RCC 7860 (cell line): ENCODE measurements at regions not wholly inside any gene's neighbourhood (a gene's known extent, or its start where the extent isn't known, plus 50 kb on each side); places are given as distances from the start of the nearest gene placed in this dataset.
A peak's percentile ranks its signal among the peaks of the same experiment; 100 is the strongest.

Source experiments
- DNase-seq: peaks from one replicate; pipeline ENCODE4 v3.0.0-alpha.2; 2015; ENCODE audit warnings: low spot score
- FAIRE-seq: peaks from 2 replicates; lab custom pipeline; 2012; peaks lifted over from hg19 to GRCh38; lab: Jason Lieb, UNC

DNA sequence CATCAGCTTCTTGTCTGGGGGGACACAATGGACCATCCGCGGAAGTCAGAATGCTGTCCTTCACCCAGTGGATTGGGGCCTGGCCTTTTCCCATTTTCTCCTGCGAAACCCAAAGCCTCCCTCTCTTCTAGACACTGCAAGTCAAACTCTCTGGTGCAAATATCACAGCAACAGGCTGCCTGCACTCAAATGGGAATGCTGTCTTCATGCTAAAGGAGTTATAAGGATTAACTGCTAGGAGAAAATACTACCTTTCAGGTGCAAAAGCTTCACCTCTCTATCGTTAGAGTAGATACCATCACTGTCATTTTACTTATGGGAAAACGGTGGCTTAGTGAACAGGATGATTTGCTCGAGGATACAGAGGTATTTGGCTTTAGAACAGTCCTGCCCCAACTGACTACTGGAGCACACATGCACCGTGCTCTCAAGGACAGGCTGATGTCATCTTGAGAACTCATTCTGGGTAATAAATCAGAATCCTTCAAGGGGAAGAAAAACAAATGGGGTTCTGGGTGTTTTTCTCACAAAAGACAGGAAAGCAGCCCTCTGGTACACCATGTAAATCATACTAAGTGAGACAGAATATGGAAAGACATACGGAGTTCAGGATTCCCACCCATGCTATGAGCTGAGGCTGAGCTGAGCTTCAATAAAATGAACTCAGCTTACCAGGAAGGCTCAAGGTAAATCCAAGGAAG, 100.9 kb downstream of the SAMD9 start:
- DNase-seq (no peak), FAIRE-seq (no peak)

- FAIRE-seq (no peak), DNase-seq (no peak)
Observed at GRCh38 chr7:93015779-93016481, 101.8 kb downstream of the SAMD9 start.

GRCh38 chr7:93015101-93015778, 102.5 kb downstream of the SAMD9 start:
- FAIRE-seq (no peak), DNase-seq (no peak)

DNA sequence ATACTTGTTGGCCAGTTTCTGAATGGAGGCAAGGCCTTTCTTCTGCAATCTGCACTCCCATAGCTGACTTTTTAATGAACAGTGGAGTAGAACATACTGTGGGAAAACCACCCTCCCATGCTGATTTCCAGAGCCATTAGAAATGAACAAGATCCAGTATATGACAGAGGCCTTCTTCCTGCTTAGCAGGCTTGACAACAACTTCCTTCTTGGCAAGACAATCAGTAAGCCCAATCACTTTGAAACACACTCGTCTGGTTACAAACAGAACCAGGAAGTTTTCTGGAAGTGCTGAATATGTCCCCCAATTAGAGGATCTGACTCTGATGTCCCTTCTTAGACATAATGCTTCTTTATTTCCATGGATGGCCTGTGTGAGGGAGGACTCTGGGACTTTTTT, 103.4 kb downstream of the SAMD9 start:
- FAIRE-seq = no peak
- no peak for DNase-seq

- no peak for FAIRE-seq
Observed at GRCh38 chr7:93013446-93014061, 104.2 kb downstream of the SAMD9 start.

DNA sequence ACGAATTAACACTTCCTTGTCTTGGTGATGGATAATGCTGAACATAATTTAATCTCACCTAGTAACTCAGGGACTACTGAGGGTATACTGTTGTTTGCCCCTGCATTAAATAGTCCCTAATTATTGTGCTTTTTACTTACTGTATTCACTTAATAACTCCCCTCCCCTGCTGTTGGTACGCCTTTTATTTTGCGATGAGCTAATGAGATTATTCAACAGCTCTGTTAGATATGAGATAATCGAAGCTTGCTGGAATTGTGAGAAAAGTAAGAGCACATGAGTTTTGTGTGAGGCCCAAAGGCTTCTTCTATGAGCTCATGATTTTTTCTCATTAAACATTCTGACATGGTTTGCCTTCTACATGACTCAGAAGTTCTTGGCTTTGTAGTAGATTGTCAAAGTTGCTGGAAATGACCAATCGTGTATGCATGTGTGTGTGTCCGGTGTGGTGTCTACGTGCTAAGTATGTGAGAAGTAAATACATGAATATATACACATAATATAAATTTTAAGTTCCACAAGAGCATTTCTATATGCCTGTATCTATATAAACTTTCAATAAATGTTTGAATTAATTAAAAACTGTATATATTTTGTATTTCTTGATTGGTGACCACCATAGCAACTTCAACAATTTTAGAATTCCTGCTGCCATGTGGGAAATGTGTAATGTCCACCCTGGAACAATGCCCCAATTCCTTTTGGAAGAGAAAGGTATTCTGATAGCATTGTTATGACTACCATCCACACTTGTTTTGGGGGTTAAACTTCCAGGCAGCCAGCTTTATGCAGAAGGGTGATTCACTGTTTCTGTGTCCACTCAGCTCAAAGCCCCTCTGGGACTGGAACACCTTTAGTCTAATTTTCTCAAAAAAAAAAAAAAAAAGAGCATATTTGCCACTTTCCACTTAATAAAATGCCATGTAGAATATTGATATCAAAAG, 106.2 kb downstream of the SAMD9 start:
- peak; percentile 58 for DNase-seq
- FAIRE-seq = peak; percentile 15

More at GRCh38 chr7:93013446-93014061, 104.2 kb downstream of the SAMD9 start:
- no peak for DNase-seq

GRCh38 chr7:93008833-93009232, 108.9 kb downstream of the SAMD9 start:
- FAIRE-seq (no peak), DNase-seq (no peak)

- FAIRE-seq = no peak
- no peak for DNase-seq
Observed at GRCh38 chr7:93006480-93007095, 111.2 kb downstream of the SAMD9 start.

GRCh38 chr7:93004906-93005305, 112.9 kb downstream of the SAMD9 start:
- FAIRE-seq = no peak
- DNase-seq = no peak

GRCh38 chr7:92997719-92998118, 120.1 kb downstream of the SAMD9 start:
- no peak for DNase-seq
- FAIRE-seq = no peak

DNA sequence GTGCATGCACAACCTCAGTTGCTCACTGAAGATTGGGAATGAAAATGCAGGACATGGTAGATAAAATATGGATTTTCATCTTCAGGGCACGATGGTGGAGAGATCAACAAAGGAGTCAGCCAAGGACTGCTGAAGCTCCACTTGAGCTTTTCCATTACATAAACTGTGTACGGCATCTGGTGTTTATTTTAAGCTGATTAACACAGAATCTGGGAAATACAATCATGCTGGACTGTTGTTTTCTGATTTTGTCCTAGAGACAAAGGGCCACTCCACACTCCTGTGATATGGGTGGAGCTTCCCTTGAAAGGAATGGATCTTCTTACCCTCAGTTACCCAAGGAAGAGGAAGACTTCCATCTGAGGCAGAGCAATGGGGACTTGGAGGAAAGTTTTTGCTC, 120.6 kb downstream of the SAMD9 start:
- DNase-seq (no peak), FAIRE-seq (no peak)

DNA sequence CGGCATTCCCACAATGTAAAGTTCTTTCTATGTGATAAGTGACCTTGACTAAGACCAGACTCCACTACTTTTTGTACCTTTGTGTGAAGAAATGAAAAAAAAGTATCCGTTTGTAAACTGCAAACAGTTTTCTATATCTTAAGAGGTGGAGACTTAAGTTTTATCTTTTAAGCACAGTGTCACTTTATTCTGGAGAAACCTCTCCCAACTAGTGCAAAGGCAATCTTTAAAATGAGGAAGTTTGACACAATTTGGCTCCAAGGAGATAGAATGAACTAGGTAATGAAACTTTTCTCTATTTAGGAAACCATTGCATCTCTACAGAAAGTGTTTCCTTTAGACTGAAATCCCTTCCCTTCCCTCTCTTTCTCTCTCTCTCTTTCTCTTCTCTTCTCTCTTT, 122.9 kb downstream of the SAMD9 start:
- FAIRE-seq = no peak
- no peak for DNase-seq

- DNase-seq (no peak), FAIRE-seq (no peak)
Observed at GRCh38 chr7:92992932-92993331, 124.8 kb downstream of the SAMD9 start.

GRCh38 chr7:92992483-92992882, 125.3 kb downstream of the SAMD9 start:
- DNase-seq (no peak), FAIRE-seq (no peak)

DNA sequence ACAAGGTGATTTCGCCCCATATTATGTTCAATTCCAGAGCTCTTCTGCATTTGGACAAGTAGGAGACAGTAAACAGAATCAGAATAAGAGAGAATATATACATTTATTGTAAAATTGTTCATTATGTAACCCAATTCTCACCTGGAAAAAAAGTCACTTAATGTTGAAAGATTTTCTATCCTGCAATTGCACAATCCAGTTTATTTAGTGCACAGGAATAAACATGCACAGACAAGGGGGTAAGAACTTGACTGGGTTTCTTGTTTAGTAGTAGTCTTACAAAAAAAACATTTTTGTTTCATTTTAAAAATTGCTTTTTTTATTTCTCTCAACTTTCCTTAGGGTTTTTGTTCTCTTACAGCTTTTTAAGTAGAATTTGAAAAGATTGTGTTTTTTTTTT, 126.6 kb downstream of the SAMD9 start:
- DNase-seq (no peak), FAIRE-seq (no peak)

DNA sequence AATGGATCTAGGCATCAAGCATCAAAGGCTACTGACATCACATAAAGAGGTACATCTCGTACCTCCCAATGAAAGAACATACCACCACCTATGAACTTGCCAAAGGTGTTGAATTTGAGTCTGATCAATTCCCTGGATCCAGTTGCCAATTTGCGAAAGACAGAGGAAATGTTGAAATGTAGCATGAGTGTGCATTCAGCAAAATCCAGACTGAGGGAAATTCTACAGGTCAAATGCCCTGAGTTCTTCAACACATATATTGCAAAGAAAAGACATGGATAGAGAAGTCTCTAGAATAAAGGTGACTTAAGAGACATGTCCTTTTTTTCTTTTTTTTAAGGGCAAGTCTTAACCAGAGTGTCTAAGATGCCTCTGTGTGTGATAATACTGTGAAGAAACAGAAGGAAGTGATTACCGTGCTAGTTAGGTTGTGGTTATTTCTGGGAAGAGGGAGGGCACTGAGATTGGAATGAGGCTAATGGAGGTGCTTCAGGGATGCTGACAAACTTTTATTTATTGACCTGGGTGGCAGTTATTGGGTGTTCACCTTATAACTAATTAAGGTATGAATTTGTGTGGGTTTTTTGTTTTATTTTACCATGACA, 128.7 kb downstream of the SAMD9 start:
- no peak for DNase-seq
- FAIRE-seq = no peak

DNA sequence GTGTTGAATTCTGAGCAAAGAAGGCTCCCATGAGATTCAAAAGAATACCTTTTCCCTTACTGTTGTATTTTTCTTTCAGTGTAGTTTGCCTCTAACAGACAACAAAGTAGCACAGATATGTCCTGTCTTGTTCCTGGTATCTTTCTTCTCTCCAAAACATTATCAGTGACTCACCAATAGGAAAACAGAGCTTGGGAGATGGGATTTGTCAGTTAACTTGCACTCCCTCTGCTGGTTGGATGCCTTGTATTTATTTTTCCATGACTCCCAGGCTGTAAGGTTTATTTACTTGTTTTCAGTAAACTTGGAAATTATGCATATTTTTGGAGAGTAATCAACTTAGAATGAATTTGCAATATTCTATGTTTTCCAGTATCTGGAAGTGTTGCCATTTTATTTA, 129.7 kb downstream of the SAMD9 start:
- FAIRE-seq = peak; percentile 80
- DNase-seq = peak; percentile 64

DNA sequence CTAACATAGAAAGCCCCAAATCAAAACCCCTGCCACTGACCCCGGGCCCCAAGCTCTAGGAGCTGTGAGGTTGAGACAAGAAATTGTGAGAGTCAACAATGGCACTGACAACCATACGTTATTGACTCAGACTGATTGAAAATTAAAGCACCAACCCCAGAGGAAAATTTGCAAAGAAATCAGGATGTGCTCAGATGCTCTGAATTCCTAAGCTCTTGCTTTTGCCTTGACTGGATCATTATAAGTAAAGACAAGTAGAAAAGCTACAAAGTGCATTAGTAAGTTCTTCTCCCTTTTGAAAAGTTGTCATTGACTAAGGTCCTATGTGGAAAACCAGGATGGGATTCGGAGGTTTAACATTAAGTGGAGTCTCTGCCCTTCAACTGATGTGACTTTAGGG, 130.2 kb downstream of the SAMD9 start:
- DNase-seq (no peak), FAIRE-seq (no peak)

DNA sequence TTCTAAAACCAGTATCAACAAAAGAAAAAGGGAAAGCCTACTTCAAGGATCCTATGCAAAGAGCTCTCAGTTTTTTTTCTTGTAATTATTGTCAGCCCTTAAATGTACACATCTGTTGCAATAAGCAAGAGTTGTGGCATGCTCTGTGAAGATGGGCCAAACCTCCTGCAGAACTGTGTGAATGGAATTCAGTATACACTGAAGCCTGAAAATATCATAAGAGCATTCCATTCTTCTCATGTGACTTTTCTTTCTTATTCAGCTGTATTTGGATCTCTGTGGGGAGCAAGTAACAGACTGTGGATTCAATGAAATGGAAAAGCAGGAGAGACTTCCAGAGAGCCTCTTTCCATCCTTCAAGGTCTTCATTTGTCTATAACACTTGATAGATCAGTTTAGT, 130.7 kb downstream of the SAMD9 start:
- FAIRE-seq = no peak
- DNase-seq = no peak

DNA sequence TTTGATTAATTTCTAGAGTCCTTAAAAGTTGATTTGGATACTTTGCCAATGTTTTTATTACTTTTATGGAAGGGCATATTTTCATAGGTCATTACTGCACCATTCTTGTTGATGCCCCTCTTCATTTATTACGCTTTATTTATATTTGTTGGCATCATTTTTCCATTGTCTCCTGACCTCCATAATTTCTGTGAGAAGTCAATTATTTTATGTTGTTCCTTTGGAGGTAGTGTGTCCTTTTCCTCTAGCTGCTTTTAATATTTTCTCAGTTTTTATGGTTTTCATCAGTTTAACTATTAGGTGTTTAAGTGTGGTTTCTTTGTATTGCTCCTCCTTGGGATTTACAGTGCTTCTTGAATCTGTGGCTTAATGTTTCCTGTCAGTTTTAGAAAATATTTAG, 134.9 kb downstream of the SAMD9 start:
- DNase-seq (no peak), FAIRE-seq (no peak)
